Neural progenitor cell (in vitro differentiated cells): ENCODE measurements at regions not wholly inside any gene's neighbourhood (a gene's known extent, or its start where the extent isn't known, plus 50 kb on each side); places are given as distances from the start of the nearest gene placed in this dataset.
"Not testable (repeated sequence)": the region's sequence is repeated elsewhere in the genome, so short reads cannot be mapped to it uniquely, and the experiment has no call there.

Experiments used
- DNase-seq: peaks from one replicate; pipeline ENCODE4 v3.0.0-alpha.2; 2016; ENCODE audit warnings: low spot score
- H2AFZ ChIP-seq: fragments of 200-600 bp; sonication (generic); replicated peaks from 2 replicates; pipeline ENCODE4 v1.6.1; 2016; ENCODE audit warnings: antibody characterized with exemption
- H3F3A ChIP-seq: fragments of 200-600 bp; sonication (generic); 2 replicates; pipeline ENCODE4 v1.6.1; 2016; ENCODE audit warnings: antibody characterized with exemption, low read depth
- H3K27ac ChIP-seq: fragments of 200-600 bp; sonication (generic); 2 replicates; pipeline ENCODE4 v1.5.1; 2016; ENCODE audit warnings: mild to moderate bottlenecking
- H3K27me3 ChIP-seq: fragments of 200-600 bp; sonication (generic); 2 replicates; pipeline ENCODE4 v1.6.1; 2016; ENCODE audit warnings: mild to moderate bottlenecking, moderate library complexity
- H3K36me3 ChIP-seq: fragments of 200-600 bp; sonication (generic); 2 replicates; pipeline ENCODE4 v1.5.1; 2016
- H3K4me1 ChIP-seq: fragments of 200-600 bp; sonication (generic); 2 replicates; pipeline ENCODE4 v1.6.1; 2016; ENCODE audit warnings: mixed run types
- H3K4me2 ChIP-seq: fragments of 200-600 bp; sonication (generic); 2 replicates; pipeline ENCODE4 v1.6.1; 2016
- H3K4me3 ChIP-seq: fragments of 200-600 bp; sonication (generic); 2 replicates; pipeline ENCODE4 v1.5.1; 2016
- H3K79me2 ChIP-seq: fragments of 200-600 bp; sonication (generic); 2 replicates; pipeline ENCODE4 v1.6.1; 2016; ENCODE audit warnings: low read depth
- H3K9ac ChIP-seq: fragments of 200-600 bp; sonication (generic); 2 replicates; pipeline ENCODE4 v1.6.1; 2016
- H3K9me3 ChIP-seq: fragments of 200-600 bp; sonication (generic); 2 replicates; pipeline ENCODE4 v1.5.1; 2016; ENCODE audit warnings: low read depth
- H4K20me1 ChIP-seq: fragments of 200-600 bp; sonication (generic); 2 replicates; pipeline ENCODE4 v1.6.1; 2016; ENCODE audit warnings: low read depth
- H3K27ac Mint-ChIP-seq: 3 replicates; pipeline ENCODE4 v1.8.0; 2021; ENCODE audit warnings: mixed read lengths
- H3K27me3 Mint-ChIP-seq: 2 replicates; pipeline ENCODE4 v1.8.0; 2022; ENCODE audit warnings: low read depth, mild to moderate bottlenecking, inconsistent platforms, moderate library complexity, mixed read lengths; ENCODE audit not compliant: insufficient read depth
- H3K36me3 Mint-ChIP-seq: 3 replicates; pipeline ENCODE4 v1.8.0; 2021; ENCODE audit warnings: mixed read lengths
- H3K4me1 Mint-ChIP-seq: 3 replicates; pipeline ENCODE4 v1.8.0; 2021; ENCODE audit warnings: mixed read lengths
- H3K4me3 Mint-ChIP-seq: 3 replicates; pipeline ENCODE4 v1.8.0; 2021; ENCODE audit warnings: mild to moderate bottlenecking, moderate library complexity, mixed read lengths
- H3K9me3 Mint-ChIP-seq: 3 replicates; pipeline ENCODE4 v1.8.0; 2020; ENCODE audit warnings: mixed read lengths
- EZH2 ChIP-seq: fragments of 200-600 bp; sonication (generic); IDR thresholded peaks from 2 replicates; pipeline ENCODE4 v1.6.1; 2017; ENCODE audit warnings: antibody characterized with exemption, mild to moderate bottlenecking, moderate library complexity
- EZH2phosphoT487 ChIP-seq: fragments of 200-600 bp; sonication (generic); IDR thresholded peaks from 2 replicates; pipeline ENCODE4 v1.6.1; 2017; ENCODE audit warnings: antibody characterized with exemption
- TF ChIP-seq, protein P1 (sequence below): fragments of 200-600 bp; sonication (generic); IDR thresholded peaks from 2 replicates; pipeline ENCODE4 v1.5.1; 2017; ENCODE audit warnings: antibody characterized with exemption, mild to moderate bottlenecking

DNA sequence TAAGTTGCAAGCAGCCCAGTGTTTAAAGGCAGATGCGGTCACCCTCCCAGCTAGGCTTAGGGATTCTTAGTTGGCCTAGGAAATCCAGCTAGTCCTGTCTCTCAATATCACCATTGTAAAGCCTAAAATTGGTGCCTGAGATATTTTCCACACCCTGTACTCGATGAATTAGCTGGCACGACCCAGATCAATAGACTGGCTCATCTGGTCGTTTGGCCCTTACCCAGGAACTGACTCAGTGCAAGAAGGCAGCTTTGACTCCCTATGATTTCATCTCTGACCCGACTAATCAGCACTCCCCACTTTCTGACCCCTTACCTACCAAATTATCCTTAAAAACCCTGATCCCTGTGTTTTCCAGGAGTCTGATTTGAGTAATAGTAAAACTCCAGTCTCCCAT is 384.9 kb upstream of the SLC7A11 start:
- no peak overlapping the region for H3K4me2 ChIP-seq
- H3K79me2 ChIP-seq, result no peaks in the 10 kb centered on the region
- TF ChIP-seq EZH2phosphoT487 (no peak), EZH2 (no peak)
- TF ChIP-seq, protein P1, sequence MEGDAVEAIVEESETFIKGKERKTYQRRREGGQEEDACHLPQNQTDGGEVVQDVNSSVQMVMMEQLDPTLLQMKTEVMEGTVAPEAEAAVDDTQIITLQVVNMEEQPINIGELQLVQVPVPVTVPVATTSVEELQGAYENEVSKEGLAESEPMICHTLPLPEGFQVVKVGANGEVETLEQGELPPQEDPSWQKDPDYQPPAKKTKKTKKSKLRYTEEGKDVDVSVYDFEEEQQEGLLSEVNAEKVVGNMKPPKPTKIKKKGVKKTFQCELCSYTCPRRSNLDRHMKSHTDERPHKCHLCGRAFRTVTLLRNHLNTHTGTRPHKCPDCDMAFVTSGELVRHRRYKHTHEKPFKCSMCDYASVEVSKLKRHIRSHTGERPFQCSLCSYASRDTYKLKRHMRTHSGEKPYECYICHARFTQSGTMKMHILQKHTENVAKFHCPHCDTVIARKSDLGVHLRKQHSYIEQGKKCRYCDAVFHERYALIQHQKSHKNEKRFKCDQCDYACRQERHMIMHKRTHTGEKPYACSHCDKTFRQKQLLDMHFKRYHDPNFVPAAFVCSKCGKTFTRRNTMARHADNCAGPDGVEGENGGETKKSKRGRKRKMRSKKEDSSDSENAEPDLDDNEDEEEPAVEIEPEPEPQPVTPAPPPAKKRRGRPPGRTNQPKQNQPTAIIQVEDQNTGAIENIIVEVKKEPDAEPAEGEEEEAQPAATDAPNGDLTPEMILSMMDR, result no peak
- peaks cover 4% of the 10 kb centered on the region for H3K4me1 ChIP-seq
- H3K27ac ChIP-seq, result no peak overlapping the region
- no peaks in the 10 kb centered on the region for H3K27me3 ChIP-seq
- no peaks in the 10 kb centered on the region for H4K20me1 ChIP-seq
- H3F3A ChIP-seq, result no peaks in the 10 kb centered on the region
- H3K27ac Mint-ChIP-seq, result no peak overlapping the region
- H3K9me3 ChIP-seq, result no peaks in the 10 kb centered on the region
- H3K36me3 Mint-ChIP-seq, result no peaks in the 10 kb centered on the region
- H3K36me3 ChIP-seq, result no peaks in the 10 kb centered on the region
- no peak overlapping the region for H2AFZ ChIP-seq
- H3K4me1 Mint-ChIP-seq, result peaks cover 13% of the 10 kb centered on the region
- H3K9me3 Mint-ChIP-seq, result peaks cover 33% of the 10 kb centered on the region
- no peak overlapping the region for H3K9ac ChIP-seq
- peaks cover 3% of the 10 kb centered on the region for H3K27me3 Mint-ChIP-seq
- no peak overlapping the region for H3K4me3 Mint-ChIP-seq
- no peak overlapping the region for H3K4me3 ChIP-seq
- no peak for DNase-seq

DNA sequence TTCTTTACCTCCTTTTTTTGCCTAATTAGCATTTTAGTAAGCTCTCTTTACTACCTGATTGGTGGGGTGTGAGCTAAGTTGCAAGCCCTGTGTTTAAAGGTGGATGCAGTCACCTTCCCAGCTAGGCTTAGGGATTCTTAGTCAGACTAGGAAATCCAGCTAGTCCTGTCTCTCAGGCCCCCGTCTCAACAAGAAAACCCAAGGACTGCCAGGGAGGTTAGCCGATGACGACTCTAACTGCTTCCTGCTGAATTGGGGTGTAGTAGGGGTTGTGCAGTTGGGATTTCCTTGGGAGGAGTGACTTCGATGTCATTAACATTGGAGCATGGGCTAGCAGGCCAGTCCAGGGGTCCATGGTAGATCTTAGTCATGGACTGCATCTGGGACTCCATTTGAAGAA is 380.2 kb upstream of the SLC7A11 start:
- not testable (repeated sequence) for H3K27ac Mint-ChIP-seq, H3K4me2 ChIP-seq

DNA sequence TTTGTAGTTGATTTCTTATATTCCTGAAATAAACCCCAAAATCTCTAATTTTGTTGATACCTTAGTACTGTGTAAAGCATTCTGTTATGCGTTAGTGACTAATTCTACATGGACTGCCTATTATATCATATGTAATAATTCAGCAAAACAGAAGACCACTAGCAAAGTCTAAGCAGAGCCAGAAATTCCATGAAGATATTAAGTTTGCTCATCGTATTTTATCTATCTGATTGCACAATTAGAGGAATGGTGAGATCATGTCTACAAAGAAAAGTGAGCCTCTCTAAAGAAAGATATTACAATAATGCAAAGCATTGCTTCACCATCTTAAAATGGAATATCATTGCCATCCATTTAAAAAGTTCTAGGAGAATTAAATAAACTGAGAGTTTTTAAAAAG is 374.6 kb upstream of the SLC7A11 start:
- H3K27me3 ChIP-seq, result no peaks in the 10 kb centered on the region
- no peaks in the 10 kb centered on the region for H3K4me1 ChIP-seq
- no peak overlapping the region for H3K4me2 ChIP-seq
- peaks cover 4% of the 10 kb centered on the region for H3K27me3 Mint-ChIP-seq
- peaks cover 33% of the 10 kb centered on the region for H3K9me3 Mint-ChIP-seq
- H2AFZ ChIP-seq, result no peak overlapping the region
- no peak for DNase-seq
- H3K36me3 Mint-ChIP-seq, result peaks cover 3% of the 10 kb centered on the region
- H3K4me3 ChIP-seq, result no peak overlapping the region
- no peak overlapping the region for H3K27ac ChIP-seq
- no peaks in the 10 kb centered on the region for H3K79me2 ChIP-seq
- H3K4me3 Mint-ChIP-seq, result no peak overlapping the region
- H3K9me3 ChIP-seq, result no peaks in the 10 kb centered on the region
- H3K27ac Mint-ChIP-seq, result no peak overlapping the region
- TF ChIP-seq EZH2 (no peak), EZH2phosphoT487 (no peak)
- TF ChIP-seq, protein P1, result no peak
- H3K4me1 Mint-ChIP-seq, result peaks cover 9% of the 10 kb centered on the region
- no peaks in the 10 kb centered on the region for H3F3A ChIP-seq
- no peaks in the 10 kb centered on the region for H4K20me1 ChIP-seq
- no peaks in the 10 kb centered on the region for H3K36me3 ChIP-seq
- H3K9ac ChIP-seq, result no peak overlapping the region

More for the DNA sequence above, 380.2 kb upstream of the SLC7A11 start:
- not testable (repeated sequence) for H3K27ac ChIP-seq, DNase-seq, H3K36me3 ChIP-seq, H3K4me3 ChIP-seq, H3K79me2 ChIP-seq, H3K4me3 Mint-ChIP-seq, H3K9me3 ChIP-seq, H3K27me3 ChIP-seq, H3K4me1 Mint-ChIP-seq, H3K27me3 Mint-ChIP-seq, H4K20me1 ChIP-seq, H3K36me3 Mint-ChIP-seq, H3F3A ChIP-seq, H3K4me1 ChIP-seq, H2AFZ ChIP-seq, H3K9ac ChIP-seq
- peaks cover 48% of the 10 kb centered on the region for H3K9me3 Mint-ChIP-seq

- Mint-ChIP-seq H3K4me1 (peaks cover 13% of the 10 kb centered on the region), H3K27ac (no peak overlapping the region), H3K27me3 (peaks cover 4% of the 10 kb centered on the region), H3K9me3 (peaks cover 26% of the 10 kb centered on the region), H3K4me3 (no peak overlapping the region), H3K36me3 (no peaks in the 10 kb centered on the region)
- no peaks in the 10 kb centered on the region for H3K4me1 ChIP-seq
- H3K4me2 ChIP-seq, result no peak overlapping the region
- TF ChIP-seq EZH2phosphoT487 (no peak), EZH2 (no peak)
- TF ChIP-seq, protein P1, result no peak
- no peaks in the 10 kb centered on the region for H3F3A ChIP-seq
- no peak overlapping the region for H2AFZ ChIP-seq
- H3K27ac ChIP-seq, result no peak overlapping the region
- H3K9ac ChIP-seq, result no peak overlapping the region
- no peaks in the 10 kb centered on the region for H3K9me3 ChIP-seq
- H3K36me3 ChIP-seq, result no peaks in the 10 kb centered on the region
- H3K4me3 ChIP-seq, result no peak overlapping the region
- no peaks in the 10 kb centered on the region for H3K79me2 ChIP-seq
- no peaks in the 10 kb centered on the region for H4K20me1 ChIP-seq
- DNase-seq, result no peak
- no peaks in the 10 kb centered on the region for H3K27me3 ChIP-seq
These were observed 372.4 kb upstream of the SLC7A11 start for GRCh38 chr4:138614398-138615142.
